Common myeloid progenitor, CD34-positive (primary cell): ENCODE measurements at regions not wholly inside any gene's neighbourhood (a gene's known extent, or its start where the extent isn't known, plus 50 kb on each side); places are given as distances from the start of the nearest gene placed in this dataset.

Experiments used
- CTCF ChIA-PET: fragments of 350-600 bp; sonication (Branson Sonifier 250); formaldehyde crosslinking; loops from one replicate; lab custom pipeline; 2021; ENCODE audit warnings: antibody characterized with exemption; lab: Charles Lee
- POLR2A ChIA-PET: fragments of 350-600 bp; sonication (Branson Sonifier 250); formaldehyde crosslinking; loops from one replicate; lab custom pipeline; 2021; ENCODE audit warnings: antibody characterized with exemption; lab: Charles Lee
- DNase-seq, 3 donors: peaks; one replicate each; pipeline versions ENCODE4 v3.0.0 to v3.0.0-alpha.2; 2013
- H3K27ac ChIP-seq, 2 experiments: 1 replicate in 1 of 2; 2 replicates in 1 of 2; pipeline ENCODE4 v1.7.0; 2013; ENCODE audit warnings: inconsistent platforms in 2 of 2, low read length in 2 of 2, mild to moderate bottlenecking in 2 of 2, low read depth in 1 of 2, moderate library complexity in 1 of 2; ENCODE audit not compliant: severe bottlenecking in 2 of 2, insufficient read depth in 1 of 2, poor library complexity in 1 of 2
- H3K27me3 ChIP-seq, 5 experiments: replicated peaks in 2 of 5; 1 replicate in 3 of 5; 2 replicates in 2 of 5; pipeline versions ENCODE4 v1.6.1 to v1.7.0; 2013; ENCODE audit warnings: low read length in 4 of 5, mild to moderate bottlenecking in 2 of 5, moderate library complexity in 2 of 5, inconsistent platforms in 1 of 5; ENCODE audit not compliant: insufficient read depth in 5 of 5, control insufficient read depth in 4 of 5
- H3K36me3 ChIP-seq, 4 experiments: 1 replicate in 2 of 4; 2 replicates in 2 of 4; pipeline versions ENCODE4 v1.6.1 to v1.7.0; 2013; ENCODE audit warnings: low read length in 3 of 4, control low read depth in 1 of 4, mild to moderate bottlenecking in 1 of 4; ENCODE audit not compliant: control insufficient read depth in 4 of 4, insufficient read depth in 4 of 4
- H3K4me1 ChIP-seq, 4 experiments: 1 replicate in 3 of 4; 2 replicates in 1 of 4; pipeline versions ENCODE4 v1.6.1 to v1.7.1; 2013; ENCODE audit warnings: low read length in 3 of 4, mild to moderate bottlenecking in 3 of 4, control low read depth in 1 of 4, inconsistent platforms in 1 of 4, moderate library complexity in 1 of 4; ENCODE audit not compliant: control insufficient read depth in 4 of 4, insufficient read depth in 4 of 4; ENCODE audit errors: control extremely low read depth in 1 of 4
- H3K4me3 ChIP-seq, 7 experiments: 1 replicate in 4 of 7; 2 replicates in 3 of 7; pipeline versions ENCODE4 v1.5.1 to v1.7.0; 2013; ENCODE audit warnings: mild to moderate bottlenecking in 7 of 7, low read length in 6 of 7, moderate library complexity in 6 of 7, inconsistent platforms in 2 of 7, low read depth in 2 of 7, control low read depth in 1 of 7; ENCODE audit not compliant: insufficient read depth in 4 of 7, control insufficient read depth in 1 of 7; ENCODE audit errors: extremely low read depth in 1 of 7
- H3K9me3 ChIP-seq, 5 experiments: 1 replicate in 4 of 5; 2 replicates in 1 of 5; pipeline versions ENCODE4 v1.6.1 to v1.7.1; 2013; ENCODE audit warnings: low read length in 4 of 5, mild to moderate bottlenecking in 2 of 5, inconsistent platforms in 1 of 5, low read depth in 1 of 5, moderate library complexity in 1 of 5; ENCODE audit not compliant: control insufficient read depth in 4 of 5, insufficient read depth in 2 of 5; ENCODE audit errors: control extremely low read depth in 1 of 5
- WGBS: methylation state at CpG from one replicate; pipeline ENCODE4 v1.1.5; 2013; ENCODE audit not compliant: insufficient coverage; 5-methylcytosine and 5-hydroxymethylcytosine counted together

GRCh38 chr2:4404363-4404762, 701.0 kb downstream of the DCDC2C start:
- Histone ChIP-seq H3K27ac (no peak overlapping the region), H3K4me3 (no peak overlapping the region), H3K36me3 (no peaks in the 10 kb centered on the region), H3K4me1 (no peaks in the 10 kb centered on the region), H3K9me3 (no peaks in the 10 kb centered on the region), H3K27me3 (no peaks in the 10 kb centered on the region)
- DNase-seq = no peak
- ChIA-PET CTCF (no interaction called here), POLR2A (no interaction called here)
- 89% methylated on average over 10 of the region's 10 CpGs for WGBS

DNA sequence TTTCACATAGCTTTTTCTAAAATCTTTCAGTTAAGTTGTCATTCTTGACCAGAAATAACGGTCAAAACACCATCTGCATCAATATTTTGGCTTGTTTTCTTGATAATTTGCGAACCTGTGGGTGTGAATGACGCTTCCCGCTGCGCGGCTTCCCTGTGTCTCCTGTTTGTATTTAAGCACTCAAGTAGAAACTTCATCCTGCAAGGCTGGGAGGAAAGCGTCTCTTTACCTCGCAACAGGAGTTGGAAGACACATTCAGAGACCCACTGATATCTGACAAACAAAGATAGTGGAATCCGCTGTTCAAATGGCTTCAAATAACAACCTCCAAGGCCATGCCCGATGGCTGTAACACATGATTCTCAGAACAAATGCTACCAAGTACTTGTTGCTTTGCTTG, 704.9 kb downstream of the DCDC2C start:
- no peaks in the 10 kb centered on the region for H3K4me1 ChIP-seq
- 83% methylated on average over 9 of the region's 10 CpGs for WGBS
- no peaks in the 10 kb centered on the region for H3K36me3 ChIP-seq
- DNase-seq = no peak
- no peak overlapping the region for H3K4me3 ChIP-seq
- H3K27me3 ChIP-seq = no peaks in the 10 kb centered on the region
- POLR2A ChIA-PET = no interaction called here
- no peak overlapping the region for H3K27ac ChIP-seq
- H3K9me3 ChIP-seq = no peaks in the 10 kb centered on the region
- CTCF ChIA-PET = no interaction called here

GRCh38 chr2:4412637-4413187, 709.3 kb downstream of the DCDC2C start:
- ChIA-PET POLR2A (no interaction called here), CTCF (no interaction called here)
- Histone ChIP-seq H3K27ac (no peak overlapping the region), H3K36me3 (no peaks in the 10 kb centered on the region), H3K4me1 (no peaks in the 10 kb centered on the region), H3K9me3 (peaks cover 0 to 1% (median 0%) of the 10 kb centered on the region in 5 experiments), H3K4me3 (no peak overlapping the region), H3K27me3 (no peaks in the 10 kb centered on the region)
- DNase-seq = no peak
- WGBS = 81% methylated on average over 6 of the region's 9 CpGs

- peaks cover 0 to 1% (median 0%) of the 10 kb centered on the region in 5 experiments for H3K9me3 ChIP-seq
- H3K4me3 ChIP-seq = no peak overlapping the region
- WGBS = 60% methylated on average over 1 of the region's 1 CpG
- H3K27me3 ChIP-seq = no peaks in the 10 kb centered on the region
- no peaks in the 10 kb centered on the region for H3K36me3 ChIP-seq
- no peaks in the 10 kb centered on the region for H3K4me1 ChIP-seq
- ChIA-PET POLR2A (no interaction called here), CTCF (no interaction called here)
- H3K27ac ChIP-seq = no peak overlapping the region
- DNase-seq = no peak
Measured at GRCh38 chr2:4415171-4415570, 711.8 kb downstream of the DCDC2C start.

- ChIA-PET POLR2A (no interaction called here), CTCF (no interaction called here)
- no peak for DNase-seq
- Histone ChIP-seq H3K4me3 (no peak overlapping the region), H3K9me3 (peaks cover 0 to 1% (median 0%) of the 10 kb centered on the region in 5 experiments), H3K36me3 (no peaks in the 10 kb centered on the region), H3K27me3 (no peaks in the 10 kb centered on the region), H3K4me1 (no peaks in the 10 kb centered on the region), H3K27ac (no peak overlapping the region)
- no CpG with 5 or more reads among the region's 1 CpG for WGBS
Measured at GRCh38 chr2:4415810-4416413, 712.5 kb downstream of the DCDC2C start.

- Histone ChIP-seq H3K27ac (no peak overlapping the region), H3K4me1 (no peaks in the 10 kb centered on the region), H3K27me3 (no peaks in the 10 kb centered on the region), H3K9me3 (peaks cover 0 to 1% (median 0%) of the 10 kb centered on the region in 5 experiments), H3K36me3 (no peaks in the 10 kb centered on the region), H3K4me3 (no peak overlapping the region)
- ChIA-PET POLR2A (no interaction called here), CTCF (no interaction called here)
- WGBS = 64% methylated on average over 2 of the region's 4 CpGs
- no peak for DNase-seq
Measured at GRCh38 chr2:4416431-4416830, 713.1 kb downstream of the DCDC2C start.

- CTCF ChIA-PET = no interaction called here
- no peaks in the 10 kb centered on the region for H3K27me3 ChIP-seq
- H3K27ac ChIP-seq = no peak overlapping the region
- no peaks in the 10 kb centered on the region for H3K36me3 ChIP-seq
- peaks cover 0 to 1% (median 0%) of the 10 kb centered on the region in 5 experiments for H3K9me3 ChIP-seq
- DNase-seq = no peak
- no peak overlapping the region for H3K4me3 ChIP-seq
- POLR2A ChIA-PET = no interaction called here
- 100% methylated on average over 4 of the region's 6 CpGs for WGBS
- H3K4me1 ChIP-seq = no peaks in the 10 kb centered on the region
Measured at GRCh38 chr2:4417771-4418170, 714.4 kb downstream of the DCDC2C start.
